ENCODE measurements at regions not wholly inside any gene's neighbourhood (a gene's known extent, or its start where the extent isn't known, plus 50 kb on each side); places are given as distances from the start of the nearest gene placed in this dataset.
"Not testable (repeated sequence)": the region's sequence is repeated elsewhere in the genome, so short reads cannot be mapped to it uniquely, and the experiment has no call there.

DNA sequence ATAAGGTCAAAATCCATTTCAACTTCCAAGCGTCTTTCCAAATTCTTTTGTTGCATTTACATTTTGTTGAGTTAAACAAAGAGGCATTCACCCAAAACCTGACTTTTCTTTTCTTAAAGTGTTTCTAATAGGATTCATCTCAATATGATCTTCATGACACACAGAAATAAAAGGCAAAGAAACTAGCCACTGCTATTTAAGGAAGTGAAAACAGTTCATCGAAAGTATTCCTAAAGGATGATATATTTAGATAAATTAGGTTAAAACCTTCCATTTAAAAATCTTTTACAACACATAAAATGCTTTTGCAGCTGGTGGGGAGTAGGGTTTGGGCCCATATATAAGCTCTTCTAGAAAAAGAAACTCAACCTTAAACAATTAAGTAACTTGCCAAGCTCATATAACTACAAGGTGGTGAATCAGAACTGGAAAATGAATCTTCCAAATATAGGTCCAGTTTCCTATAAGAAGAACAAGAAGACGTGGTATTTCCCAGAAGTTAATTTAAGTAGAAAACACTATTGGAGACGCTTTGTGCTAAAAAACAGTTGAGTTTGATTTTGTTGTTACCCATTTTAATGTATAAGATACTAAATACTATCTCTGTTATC lies 336.0 kb upstream of the HNRNPA3 start:
- no peaks in the 10 kb centered on the region for H3K9me3 ChIP-seq (ENCODE audit: control insufficient read depth, low read length)
- H3K27me3 ChIP-seq (ENCODE audit: control insufficient read depth, insufficient read depth, low read length): no peaks in the 10 kb centered on the region
- no peak overlapping the region for H3K9ac ChIP-seq (ENCODE audit: low read length)
- no peaks in the 10 kb centered on the region for H3K4me1 ChIP-seq (ENCODE audit: control insufficient read depth, insufficient read depth, low read length)
- H3K4me3 ChIP-seq (ENCODE audit: low read length): no peak overlapping the region
- no peaks in the 10 kb centered on the region for H3K36me3 ChIP-seq (ENCODE audit: control insufficient read depth, insufficient read depth, low read length)

DNA sequence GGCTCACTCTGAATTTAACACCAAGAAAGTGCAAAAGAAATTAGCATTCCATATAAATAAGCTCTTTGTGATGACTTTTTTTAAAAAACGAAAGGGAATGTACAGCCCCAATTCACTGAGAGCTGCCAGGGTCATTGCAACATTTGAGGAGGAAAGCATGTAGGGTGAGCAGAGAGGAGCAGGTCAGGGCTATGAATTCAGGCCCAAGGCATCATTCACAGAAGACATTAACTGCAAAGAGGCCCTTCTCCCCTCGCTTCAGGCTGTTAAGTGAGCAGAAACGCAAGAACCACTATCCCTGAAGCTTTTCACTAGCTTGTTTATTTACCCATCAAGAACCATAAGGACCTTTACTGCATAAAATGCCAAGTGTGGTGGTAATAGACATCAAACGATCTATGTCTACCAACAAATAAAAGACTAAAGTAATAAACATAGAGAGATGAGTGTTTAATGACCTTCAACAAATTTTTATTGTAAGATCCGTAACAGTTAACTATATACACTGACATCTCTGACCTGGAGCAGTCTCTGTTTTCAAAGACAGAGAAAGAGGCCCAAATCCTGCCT lies 333.1 kb upstream of the HNRNPA3 start:
- Histone ChIP-seq H3K27me3 (ENCODE audit: control insufficient read depth, insufficient read depth, low read length) (no peaks in the 10 kb centered on the region), H3K9ac (ENCODE audit: low read length) (no peak overlapping the region), H3K36me3 (ENCODE audit: control insufficient read depth, insufficient read depth, low read length) (no peaks in the 10 kb centered on the region), H3K4me3 (ENCODE audit: low read length) (no peak overlapping the region), H3K4me1 (ENCODE audit: control insufficient read depth, insufficient read depth, low read length) (no peaks in the 10 kb centered on the region), H3K9me3 (ENCODE audit: control insufficient read depth, low read length) (no peaks in the 10 kb centered on the region)

DNA sequence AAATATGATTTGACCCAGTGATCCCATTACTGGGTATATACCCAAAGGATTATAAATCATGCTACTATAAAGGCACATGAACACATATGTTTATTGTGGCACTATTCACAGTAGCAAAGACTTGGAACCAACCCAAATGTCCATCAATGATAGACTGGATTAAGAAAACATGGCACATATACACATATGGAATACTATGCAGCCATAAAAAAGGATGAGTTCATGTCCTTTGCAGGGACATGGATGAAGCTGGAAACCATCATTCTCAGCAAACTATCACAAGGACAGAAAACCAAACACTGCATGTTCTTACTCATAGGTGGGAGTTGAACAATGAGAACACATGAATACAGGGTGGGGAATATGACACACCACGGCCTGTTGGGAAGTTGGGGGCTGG lies 330.5 kb upstream of the HNRNPA3 start:
- H3K9ac ChIP-seq (ENCODE audit: low read length); H3K4me3 ChIP-seq (ENCODE audit: low read length); H3K9me3 ChIP-seq (ENCODE audit: control insufficient read depth, low read length); H3K4me1 ChIP-seq (ENCODE audit: control insufficient read depth, insufficient read depth, low read length); H3K36me3 ChIP-seq (ENCODE audit: control insufficient read depth, insufficient read depth, low read length); H3K27me3 ChIP-seq (ENCODE audit: control insufficient read depth, insufficient read depth, low read length): not testable (repeated sequence)

DNA sequence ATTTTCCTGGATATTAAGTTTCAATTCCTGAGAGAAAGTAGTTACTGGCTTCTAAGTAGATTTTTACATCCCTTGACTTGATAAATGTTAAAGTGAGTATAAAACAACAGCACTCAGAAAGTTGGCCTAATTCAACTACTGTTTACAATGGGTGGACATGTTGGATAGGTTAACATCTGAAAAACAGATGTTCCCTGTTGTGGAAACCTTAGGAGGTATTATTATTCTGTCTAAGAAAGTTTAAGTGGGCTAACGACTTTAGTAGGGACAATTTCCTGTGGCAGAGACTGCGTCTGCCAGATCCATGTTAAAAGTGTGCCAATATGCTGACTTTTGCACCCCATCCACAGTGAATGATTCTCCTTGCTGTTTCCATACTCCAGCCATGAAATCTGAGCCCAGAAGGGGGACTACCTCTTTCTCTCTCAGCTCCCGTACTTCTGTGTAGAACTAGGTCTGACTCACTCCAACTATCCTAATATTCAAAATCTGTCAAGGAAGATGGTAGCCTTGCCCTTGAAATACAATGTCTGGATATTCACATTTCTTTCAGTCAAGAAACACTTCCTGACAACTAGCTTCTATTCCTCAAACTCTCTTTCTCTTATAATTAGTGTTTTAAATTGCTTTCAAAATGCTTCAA lies 327.5 kb upstream of the HNRNPA3 start:
- Histone ChIP-seq H3K4me1 (ENCODE audit: control insufficient read depth, insufficient read depth, low read length) (no peaks in the 10 kb centered on the region), H3K9me3 (ENCODE audit: control insufficient read depth, low read length) (no peaks in the 10 kb centered on the region), H3K9ac (ENCODE audit: low read length) (no peak overlapping the region), H3K27me3 (ENCODE audit: control insufficient read depth, insufficient read depth, low read length) (no peaks in the 10 kb centered on the region), H3K36me3 (ENCODE audit: control insufficient read depth, insufficient read depth, low read length) (no peaks in the 10 kb centered on the region), H3K4me3 (ENCODE audit: low read length) (no peak overlapping the region)

DNA sequence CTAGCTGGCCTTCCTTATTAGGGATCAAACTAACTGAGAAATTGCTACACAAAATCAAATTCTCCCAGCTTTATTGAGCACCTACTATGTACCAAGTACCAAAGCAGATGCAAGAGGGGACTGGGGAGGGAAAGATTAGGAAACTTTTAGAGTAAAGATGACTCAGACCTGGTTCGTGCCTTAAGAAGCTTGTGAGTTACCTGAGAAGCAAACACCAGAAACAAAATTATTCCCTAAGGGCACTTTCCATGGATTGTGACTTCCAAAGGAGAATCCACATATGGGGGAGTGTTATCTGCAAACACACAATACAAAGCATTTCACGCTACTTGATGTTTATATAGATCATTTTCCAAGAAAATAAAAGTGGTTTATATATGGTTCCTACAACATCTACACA lies 326.9 kb upstream of the HNRNPA3 start:
- Histone ChIP-seq H3K9ac (ENCODE audit: low read length) (no peak overlapping the region), H3K36me3 (ENCODE audit: control insufficient read depth, insufficient read depth, low read length) (no peaks in the 10 kb centered on the region), H3K4me3 (ENCODE audit: low read length) (no peak overlapping the region), H3K4me1 (ENCODE audit: control insufficient read depth, insufficient read depth, low read length) (no peaks in the 10 kb centered on the region), H3K9me3 (ENCODE audit: control insufficient read depth, low read length) (no peaks in the 10 kb centered on the region), H3K27me3 (ENCODE audit: control insufficient read depth, insufficient read depth, low read length) (no peaks in the 10 kb centered on the region)

DNA sequence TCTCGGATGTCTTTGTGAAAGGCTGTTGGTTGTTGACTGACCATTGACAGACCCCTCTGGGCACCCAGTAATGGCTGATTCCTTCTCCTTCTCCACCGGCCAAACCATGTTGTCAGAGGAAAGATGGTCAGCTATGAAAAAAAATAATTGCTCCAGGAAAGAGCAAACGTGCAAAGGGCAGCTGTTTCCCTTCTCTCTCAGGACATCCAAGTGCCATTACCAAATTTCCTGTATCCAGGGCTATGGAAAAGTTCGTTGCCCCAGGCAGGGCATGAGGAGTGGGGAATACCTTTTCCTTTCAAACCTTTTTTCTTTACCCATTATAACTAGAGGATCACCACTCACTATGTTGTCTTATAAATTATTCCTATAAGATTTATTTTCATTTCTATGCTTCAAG lies 321.5 kb upstream of the HNRNPA3 start:
- Histone ChIP-seq H3K36me3 (ENCODE audit: control insufficient read depth, insufficient read depth, low read length) (no peaks in the 10 kb centered on the region), H3K4me1 (ENCODE audit: control insufficient read depth, insufficient read depth, low read length) (no peaks in the 10 kb centered on the region), H3K9ac (ENCODE audit: low read length) (no peak overlapping the region), H3K9me3 (ENCODE audit: control insufficient read depth, low read length) (no peaks in the 10 kb centered on the region), H3K4me3 (ENCODE audit: low read length) (no peak overlapping the region), H3K27me3 (ENCODE audit: control insufficient read depth, insufficient read depth, low read length) (no peaks in the 10 kb centered on the region)

DNA sequence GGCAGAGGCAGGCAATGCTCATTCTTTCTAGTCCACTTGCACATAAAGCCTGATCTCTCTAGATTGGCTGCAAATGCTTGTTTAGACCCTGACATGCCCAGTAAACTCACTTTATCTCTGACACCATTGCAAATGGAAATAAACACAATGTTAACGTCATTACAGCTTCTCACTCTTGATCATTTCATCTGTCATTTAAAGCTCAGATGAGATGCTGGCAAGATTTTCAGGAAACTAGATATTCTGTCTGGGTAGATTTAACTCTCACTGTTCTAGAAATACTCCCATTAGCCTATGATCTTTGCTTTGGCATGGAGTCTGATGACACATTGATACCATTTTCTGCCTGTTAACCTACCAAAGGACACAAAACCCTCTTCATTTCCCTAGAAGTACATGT lies 320.7 kb upstream of the HNRNPA3 start:
- Histone ChIP-seq H3K9ac (ENCODE audit: low read length) (no peak overlapping the region), H3K4me1 (ENCODE audit: control insufficient read depth, insufficient read depth, low read length) (no peaks in the 10 kb centered on the region), H3K27me3 (ENCODE audit: control insufficient read depth, insufficient read depth, low read length) (no peaks in the 10 kb centered on the region), H3K36me3 (ENCODE audit: control insufficient read depth, insufficient read depth, low read length) (no peaks in the 10 kb centered on the region), H3K4me3 (ENCODE audit: low read length) (no peak overlapping the region), H3K9me3 (ENCODE audit: control insufficient read depth, low read length) (no peaks in the 10 kb centered on the region)

DNA sequence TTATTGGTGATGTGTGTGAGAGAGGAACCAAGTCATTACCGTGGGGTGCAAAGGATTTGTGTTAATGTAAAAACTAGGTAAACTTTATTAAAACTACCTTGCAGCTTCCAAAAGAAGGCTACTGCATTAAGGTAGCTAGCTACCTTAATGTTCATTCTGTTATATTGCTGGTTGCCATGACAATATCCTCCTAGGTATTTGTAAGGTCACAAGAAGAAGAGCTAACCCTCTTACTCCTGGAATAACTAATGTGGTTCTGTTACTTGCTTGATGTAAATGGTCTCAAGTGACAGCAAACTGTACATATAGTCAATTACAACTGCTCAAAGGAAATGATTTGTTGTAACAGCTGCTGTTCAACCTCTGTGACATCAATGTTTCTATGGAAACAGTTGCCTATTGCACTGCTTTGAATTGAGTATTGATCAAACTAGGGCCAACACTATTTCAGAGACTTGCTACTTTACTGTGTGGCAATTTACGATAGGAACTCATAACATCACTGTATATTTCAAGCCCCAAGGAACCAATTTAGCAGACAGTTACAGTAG lies 319.8 kb upstream of the HNRNPA3 start:
- Histone ChIP-seq H3K36me3 (ENCODE audit: control insufficient read depth, insufficient read depth, low read length) (no peaks in the 10 kb centered on the region), H3K4me1 (ENCODE audit: control insufficient read depth, insufficient read depth, low read length) (no peaks in the 10 kb centered on the region), H3K9ac (ENCODE audit: low read length) (no peak overlapping the region), H3K4me3 (ENCODE audit: low read length) (no peak overlapping the region), H3K27me3 (ENCODE audit: control insufficient read depth, insufficient read depth, low read length) (no peaks in the 10 kb centered on the region), H3K9me3 (ENCODE audit: control insufficient read depth, low read length) (no peaks in the 10 kb centered on the region)

DNA sequence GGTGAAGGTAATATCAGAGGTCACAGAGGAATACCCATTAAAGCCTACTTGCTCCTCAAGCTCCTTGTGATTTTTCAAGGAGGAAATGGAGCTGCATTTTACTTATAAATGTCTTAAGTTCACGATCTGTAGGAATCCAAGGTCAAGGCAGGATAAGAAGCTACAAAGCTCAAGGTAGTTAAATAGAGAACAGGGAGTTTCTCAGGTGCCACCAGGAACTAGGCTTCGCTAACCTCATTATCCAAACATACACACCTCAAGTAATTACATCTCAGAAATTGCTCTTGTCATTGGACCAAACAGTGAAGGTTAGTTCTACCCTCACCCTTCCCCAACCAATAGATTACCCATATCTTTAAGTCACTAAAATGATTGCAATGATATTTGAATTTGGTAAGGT lies 317.4 kb upstream of the HNRNPA3 start:
- no peak overlapping the region for H3K9ac ChIP-seq (ENCODE audit: low read length)

DNA sequence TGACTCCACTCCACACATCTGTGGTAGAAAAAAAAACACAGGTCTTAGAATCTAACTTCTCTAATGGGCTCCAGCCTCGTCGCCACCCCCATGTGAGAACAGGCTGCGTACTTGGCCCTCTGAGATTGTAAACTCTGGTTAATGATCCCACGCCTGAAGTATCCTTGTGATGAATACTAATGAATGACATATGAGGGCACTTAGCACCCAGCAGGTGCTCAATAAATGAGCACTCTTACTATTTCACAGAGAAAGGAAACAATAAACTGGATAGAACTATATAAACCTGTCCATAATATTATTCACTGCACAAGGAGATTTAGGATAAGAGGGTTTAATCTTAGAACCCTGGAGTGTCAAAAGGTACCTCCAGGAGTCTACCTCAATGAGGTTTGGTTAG lies 310.1 kb upstream of the HNRNPA3 start:
- Histone ChIP-seq H3K4me3 (ENCODE audit: low read length) (no peak overlapping the region), H3K9ac (ENCODE audit: low read length) (no peak overlapping the region), H3K36me3 (ENCODE audit: control insufficient read depth, insufficient read depth, low read length) (no peaks in the 10 kb centered on the region), H3K27me3 (ENCODE audit: control insufficient read depth, insufficient read depth, low read length) (no peaks in the 10 kb centered on the region), H3K4me1 (ENCODE audit: control insufficient read depth, insufficient read depth, low read length) (no peaks in the 10 kb centered on the region), H3K9me3 (ENCODE audit: control insufficient read depth, low read length) (no peaks in the 10 kb centered on the region)

More for the DNA sequence above, 317.4 kb upstream of the HNRNPA3 start:
- no peaks in the 10 kb centered on the region for H3K9me3 ChIP-seq (ENCODE audit: control insufficient read depth, low read length)
- no peaks in the 10 kb centered on the region for H3K36me3 ChIP-seq (ENCODE audit: control insufficient read depth, insufficient read depth, low read length)
- no peaks in the 10 kb centered on the region for H3K27me3 ChIP-seq (ENCODE audit: control insufficient read depth, insufficient read depth, low read length)
- no peak overlapping the region for H3K4me3 ChIP-seq (ENCODE audit: low read length)
- H3K4me1 ChIP-seq (ENCODE audit: control insufficient read depth, insufficient read depth, low read length): no peaks in the 10 kb centered on the region

DNA sequence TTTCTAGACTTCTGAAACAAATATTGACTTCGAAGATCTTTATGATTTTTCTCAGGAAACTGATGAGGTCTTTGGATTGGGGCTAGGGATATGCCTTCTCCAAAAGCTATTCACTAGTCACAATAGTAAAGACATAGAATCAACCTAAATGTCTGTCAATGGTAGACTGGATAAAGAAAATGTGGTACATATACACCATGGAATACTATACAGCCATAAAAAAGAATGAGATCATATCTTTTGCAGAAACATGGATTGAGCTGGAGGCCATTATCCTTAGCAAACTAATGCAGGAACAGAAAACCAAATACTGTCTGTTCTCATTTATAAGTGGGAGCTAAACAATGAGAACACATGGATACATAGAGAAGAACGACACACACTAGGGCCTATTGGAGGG lies 308.5 kb upstream of the HNRNPA3 start:
- H3K27me3 ChIP-seq (ENCODE audit: control insufficient read depth, insufficient read depth, low read length); H3K9me3 ChIP-seq (ENCODE audit: control insufficient read depth, low read length); H3K36me3 ChIP-seq (ENCODE audit: control insufficient read depth, insufficient read depth, low read length); H3K4me3 ChIP-seq (ENCODE audit: low read length); H3K4me1 ChIP-seq (ENCODE audit: control insufficient read depth, insufficient read depth, low read length); H3K9ac ChIP-seq (ENCODE audit: low read length): not testable (repeated sequence)

DNA sequence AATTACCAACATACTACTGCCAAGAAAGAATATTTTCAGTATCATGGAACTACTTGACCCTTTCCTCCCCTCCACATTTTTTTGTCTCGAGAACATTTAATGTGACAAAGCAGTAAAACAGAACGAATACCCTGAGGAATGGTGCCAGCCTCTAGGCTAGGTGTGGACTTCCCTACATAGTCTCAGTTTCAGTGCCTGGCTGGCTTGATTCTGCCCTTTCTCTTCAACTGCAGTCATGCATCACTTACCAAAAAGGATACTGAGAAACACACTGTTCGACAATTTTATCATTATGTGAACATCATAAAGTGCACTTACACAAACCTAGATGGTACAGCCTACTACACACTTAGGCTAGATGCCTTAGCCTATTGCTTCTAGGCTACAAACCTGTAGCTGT lies 305.3 kb upstream of the HNRNPA3 start:
- no peaks in the 10 kb centered on the region for H3K4me1 ChIP-seq (ENCODE audit: control insufficient read depth, insufficient read depth, low read length)
- H3K9me3 ChIP-seq (ENCODE audit: control insufficient read depth, low read length): no peaks in the 10 kb centered on the region
- no peaks in the 10 kb centered on the region for H3K27me3 ChIP-seq (ENCODE audit: control insufficient read depth, insufficient read depth, low read length)
- H3K36me3 ChIP-seq (ENCODE audit: control insufficient read depth, insufficient read depth, low read length): no peaks in the 10 kb centered on the region
- no peak overlapping the region for H3K9ac ChIP-seq (ENCODE audit: low read length)
- H3K4me3 ChIP-seq (ENCODE audit: low read length): no peak overlapping the region

Measured in mucosa of stomach (tissue), 1 donor.